ENCODE measurements at regions not wholly inside any gene's neighbourhood (a gene's known extent, or its start where the extent isn't known, plus 50 kb on each side); places are given as distances from the start of the nearest gene placed in this dataset.

DNA sequence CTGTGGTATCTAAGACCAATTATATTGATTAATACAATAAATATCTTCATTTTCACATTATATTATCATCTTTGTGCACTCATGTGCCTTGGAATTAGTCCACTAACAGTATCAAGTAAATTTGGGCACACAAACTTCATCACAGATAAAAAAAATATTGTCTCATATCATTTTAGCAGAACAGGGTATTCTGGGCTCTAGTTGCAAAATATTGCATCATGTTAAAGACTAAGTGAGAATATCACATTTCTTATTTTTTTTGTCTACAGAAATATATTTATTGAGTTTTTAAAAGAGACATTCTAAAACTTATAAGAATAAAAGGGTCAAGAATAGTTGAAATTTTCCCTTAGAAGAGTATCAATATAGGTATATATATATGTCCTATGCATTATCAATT lies 754.1 kb upstream of the MAN1A1 start:
- TF ChIP-seq RAD21 (IDR thresholded peaks at IDR 0.05; ENCODE audit: low read length): no peak
- TF ChIP-seq, protein P1, sequence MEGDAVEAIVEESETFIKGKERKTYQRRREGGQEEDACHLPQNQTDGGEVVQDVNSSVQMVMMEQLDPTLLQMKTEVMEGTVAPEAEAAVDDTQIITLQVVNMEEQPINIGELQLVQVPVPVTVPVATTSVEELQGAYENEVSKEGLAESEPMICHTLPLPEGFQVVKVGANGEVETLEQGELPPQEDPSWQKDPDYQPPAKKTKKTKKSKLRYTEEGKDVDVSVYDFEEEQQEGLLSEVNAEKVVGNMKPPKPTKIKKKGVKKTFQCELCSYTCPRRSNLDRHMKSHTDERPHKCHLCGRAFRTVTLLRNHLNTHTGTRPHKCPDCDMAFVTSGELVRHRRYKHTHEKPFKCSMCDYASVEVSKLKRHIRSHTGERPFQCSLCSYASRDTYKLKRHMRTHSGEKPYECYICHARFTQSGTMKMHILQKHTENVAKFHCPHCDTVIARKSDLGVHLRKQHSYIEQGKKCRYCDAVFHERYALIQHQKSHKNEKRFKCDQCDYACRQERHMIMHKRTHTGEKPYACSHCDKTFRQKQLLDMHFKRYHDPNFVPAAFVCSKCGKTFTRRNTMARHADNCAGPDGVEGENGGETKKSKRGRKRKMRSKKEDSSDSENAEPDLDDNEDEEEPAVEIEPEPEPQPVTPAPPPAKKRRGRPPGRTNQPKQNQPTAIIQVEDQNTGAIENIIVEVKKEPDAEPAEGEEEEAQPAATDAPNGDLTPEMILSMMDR (conservative IDR thresholded peaks at IDR 0.05; ENCODE audit: low read depth, low read length): no peak
- no peak for TF ChIP-seq SMC3 (IDR thresholded peaks at IDR 0.05; ENCODE audit: low read depth, low read length)
- TF ChIP-seq, protein P2, sequence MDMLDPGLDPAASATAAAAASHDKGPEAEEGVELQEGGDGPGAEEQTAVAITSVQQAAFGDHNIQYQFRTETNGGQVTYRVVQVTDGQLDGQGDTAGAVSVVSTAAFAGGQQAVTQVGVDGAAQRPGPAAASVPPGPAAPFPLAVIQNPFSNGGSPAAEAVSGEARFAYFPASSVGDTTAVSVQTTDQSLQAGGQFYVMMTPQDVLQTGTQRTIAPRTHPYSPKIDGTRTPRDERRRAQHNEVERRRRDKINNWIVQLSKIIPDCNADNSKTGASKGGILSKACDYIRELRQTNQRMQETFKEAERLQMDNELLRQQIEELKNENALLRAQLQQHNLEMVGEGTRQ (IDR thresholded peaks at IDR 0.05; ENCODE audit: low read depth, low read length): no peak
- TF ChIP-seq CHD1 (IDR thresholded peaks at IDR 0.05; ENCODE audit: low read depth, low read length): no peak

Measured in IMR-90 (cell line).